ENCODE measurements at regions not wholly inside any gene's neighbourhood (a gene's known extent, or its start where the extent isn't known, plus 50 kb on each side); places are given as distances from the start of the nearest gene placed in this dataset.

DNA sequence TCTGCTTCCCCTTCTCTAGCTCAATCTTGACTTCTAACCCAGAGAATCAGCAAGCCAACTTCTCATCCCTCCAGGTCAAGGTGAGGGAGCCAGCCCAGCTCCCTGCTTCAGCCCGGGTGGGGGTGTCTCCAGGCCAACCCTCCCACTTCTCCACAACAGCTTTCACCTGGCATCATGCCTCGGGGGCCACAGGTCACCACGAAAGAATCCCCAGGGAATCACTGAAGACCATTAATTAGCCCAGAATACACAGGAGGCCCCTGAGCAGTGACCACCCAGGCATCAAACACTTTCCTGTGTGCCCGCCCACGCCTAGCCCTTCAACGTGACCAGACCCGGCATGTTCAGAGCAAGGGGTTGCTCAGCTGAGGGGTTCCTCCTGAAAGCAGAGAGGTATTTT lies 646.7 kb downstream of the BCOR start:
- Histone ChIP-seq H3K4me1 (no peaks in the 10 kb centered on the region), H3K4me3 (no peak overlapping the region), H3K9me3 (no peaks in the 10 kb centered on the region), H3K36me3 (no peaks in the 10 kb centered on the region), H3K27ac (no peak overlapping the region), H3K27me3 (no peaks in the 10 kb centered on the region)
- intact Hi-C loops (cut with DNase I), result no loop called here
- TF ChIP-seq POLR2A (IDR thresholded peaks at IDR 0.05) (no peak), CTCF (IDR thresholded peaks at IDR 0.05) (no peak)
- WGBS, 2 donors, result 44 to 64% methylated on average over 3 to 7 of the region's 7 CpGs
- DNase-seq, result no peak

DNA sequence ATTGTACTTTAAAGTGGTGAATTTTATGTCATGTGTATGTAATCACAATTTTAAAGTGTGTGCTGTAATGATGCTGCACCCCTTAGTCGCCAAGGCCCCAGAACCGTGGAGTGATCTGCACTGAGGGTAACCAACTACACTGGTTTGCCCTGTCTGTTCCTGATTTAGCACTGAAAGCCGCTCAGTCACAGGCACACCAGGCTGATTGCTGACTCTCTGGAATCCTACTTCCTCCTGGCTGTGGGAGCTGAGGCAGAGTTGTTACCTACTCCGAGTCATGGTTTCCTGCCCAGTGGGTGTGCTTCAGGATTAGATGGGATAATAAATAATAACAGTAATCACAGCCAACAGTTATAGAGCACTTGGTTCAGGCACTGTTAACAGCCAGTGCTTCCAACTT lies 645.4 kb downstream of the BCOR start:
- DNase-seq, result no peak
- Histone ChIP-seq H3K9me3 (no peaks in the 10 kb centered on the region), H3K27ac (no peak overlapping the region), H3K4me1 (peaks cover 0 to 6% (median 0%) of the 10 kb centered on the region in 3 donors), H3K4me3 (no peak overlapping the region), H3K36me3 (no peaks in the 10 kb centered on the region), H3K27me3 (no peaks in the 10 kb centered on the region)
- 63% methylated on average over 3 of the region's 4 CpGs; no CpG with 5 or more reads in 1 of the 2 donors for WGBS, 2 donors
- intact Hi-C loops (cut with DNase I), result no loop called here
- TF ChIP-seq CTCF (IDR thresholded peaks at IDR 0.05), result no peak
- no peak for TF ChIP-seq POLR2A (IDR thresholded peaks at IDR 0.05)

DNA sequence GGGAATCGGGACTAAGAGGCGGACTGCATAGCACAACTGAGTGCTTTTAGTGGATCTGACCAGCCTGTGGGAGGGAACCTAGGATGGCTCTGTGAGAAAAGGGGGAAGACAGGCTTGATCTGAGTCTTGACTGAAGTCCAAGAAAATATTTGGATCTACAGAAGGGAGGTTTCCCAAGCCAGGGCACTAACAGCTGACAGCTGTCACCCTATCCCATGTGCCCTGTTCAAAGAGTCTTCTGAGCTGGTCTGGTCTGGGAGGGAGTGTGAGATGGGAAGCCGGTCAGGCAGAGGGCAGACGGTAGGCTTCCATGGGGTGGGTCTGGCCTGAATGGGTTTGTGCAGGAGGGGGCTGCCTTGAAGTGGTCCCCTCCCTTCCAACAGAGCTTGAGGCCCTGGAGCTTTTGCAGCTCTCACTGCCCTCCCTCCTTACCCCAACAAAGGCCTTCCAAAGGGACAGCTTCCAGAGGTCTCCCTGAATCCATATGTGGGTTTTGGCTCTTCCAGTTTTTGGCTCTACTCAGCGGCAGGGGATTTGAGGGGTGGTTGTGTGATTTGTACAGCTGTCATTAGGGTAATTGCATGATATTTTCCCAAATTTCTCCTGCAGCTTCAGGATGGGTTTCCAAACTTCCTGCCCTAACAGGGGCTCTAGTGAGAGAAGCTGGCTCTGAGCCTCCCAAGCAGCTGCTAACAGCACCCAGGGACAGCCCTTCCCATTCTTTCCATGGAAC lies 643.7 kb downstream of the BCOR start:
- 79 to 91% methylated on average over 4 to 5 of the region's 5 CpGs for WGBS, 2 donors
- Histone ChIP-seq H3K27ac (no peak overlapping the region), H3K27me3 (no peaks in the 10 kb centered on the region), H3K4me1 (peaks cover 0 to 11% (median 0%) of the 10 kb centered on the region in 3 donors), H3K36me3 (no peaks in the 10 kb centered on the region), H3K4me3 (no peak overlapping the region), H3K9me3 (no peaks in the 10 kb centered on the region)
- DNase-seq, result no peak
- TF ChIP-seq POLR2A (IDR thresholded peaks at IDR 0.05), result no peak
- no peak for TF ChIP-seq CTCF (IDR thresholded peaks at IDR 0.05)
- intact Hi-C loops (cut with DNase I), result no loop called here

GRCh38 chrX:39456894-39457604 lies 640.7 kb downstream of the BCOR start:
- H3K9me3 ChIP-seq, result no peaks in the 10 kb centered on the region
- H3K27me3 ChIP-seq, result no peaks in the 10 kb centered on the region
- no peaks in the 10 kb centered on the region for H3K36me3 ChIP-seq
- H3K4me3 ChIP-seq, result no peak overlapping the region
- intact Hi-C loops (cut with DNase I), result no loop called here
- H3K27ac ChIP-seq, result no peak overlapping the region
- no peak for DNase-seq
- peaks cover 0 to 11% (median 0%) of the 10 kb centered on the region in 3 donors for H3K4me1 ChIP-seq
- WGBS, 2 donors, result 57 to 63% methylated on average over 3 of the region's 3 CpGs
- TF ChIP-seq CTCF (IDR thresholded peaks at IDR 0.05) (no peak), POLR2A (IDR thresholded peaks at IDR 0.05) (no peak)

- Histone ChIP-seq H3K27ac (no peak overlapping the region), H3K36me3 (no peaks in the 10 kb centered on the region), H3K4me3 (no peak overlapping the region), H3K27me3 (no peaks in the 10 kb centered on the region), H3K4me1 (peaks cover 0 to 11% (median 0%) of the 10 kb centered on the region in 3 donors), H3K9me3 (no peaks in the 10 kb centered on the region)
- DNase-seq, result no peak
- WGBS, 2 donors, result 60 to 93% methylated on average over 5 of the region's 5 CpGs
- intact Hi-C loops (cut with DNase I), result no loop called here
- TF ChIP-seq CTCF (IDR thresholded peaks at IDR 0.05), result no peak
- TF ChIP-seq POLR2A (IDR thresholded peaks at IDR 0.05), result no peak
These were observed 639.0 kb downstream of the BCOR start for GRCh38 chrX:39458779-39459178.
